IMR-90 (cell line): ENCODE measurements at regions not wholly inside any gene's neighbourhood (a gene's known extent, or its start where the extent isn't known, plus 50 kb on each side); places are given as distances from the start of the nearest gene placed in this dataset.

Experiments
- ATAC-seq: fragments of 200-7000 bp; cut with Tn5 transposase; 2 replicates; pipeline ENCODE4 v1.9.1; 2020; ENCODE audit warnings: low read depth, mild to moderate bottlenecking, moderate library complexity
- BruUV-seq: library from RNA; stranded (reverse); fragments of 400-500 nt; replicated peaks from 2 replicates; lab custom pipeline; 2021; lab: Mats Ljungman, UMichigan
- CTCF ChIA-PET: fragments of 300-600 bp; formaldehyde crosslinking; extraction: SDS; loops from one replicate; lab custom pipeline; 2021; ENCODE audit warnings: antibody characterized with exemption; lab: Yijun Ruan, JAX
- POLR2A ChIA-PET: fragments of 300-600 bp; sonication (Branson Sonifier 250); formaldehyde crosslinking; loops from one replicate; lab custom pipeline; 2022; ENCODE audit warnings: antibody characterized with exemption; ENCODE audit not compliant: unreplicated experiment; lab: Charles Lee
- DNase-seq: peaks from one replicate; pipeline ENCODE4 v3.0.0; 2013
- H2AFZ ChIP-seq: replicated peaks from 2 replicates; pipeline ENCODE3; 2013; ENCODE audit warnings: low read length, mild to moderate bottlenecking; ENCODE audit not compliant: poor library complexity
- H2AK5ac ChIP-seq: 2 replicates; pipeline ENCODE4 v1.6.1; 2013; ENCODE audit warnings: low read depth, low read length, inconsistent platforms
- H2AK9ac ChIP-seq: replicated peaks from 2 replicates; pipeline ENCODE3; 2013; ENCODE audit warnings: mild to moderate bottlenecking, low read depth, low read length, moderate library complexity; ENCODE audit not compliant: poor library complexity
- H2BK120ac ChIP-seq: 2 replicates; pipeline ENCODE4 v1.6.1; 2013; ENCODE audit warnings: low read depth, low read length, inconsistent platforms
- H2BK15ac ChIP-seq: 3 replicates; pipeline ENCODE4 v1.6.1; 2013; ENCODE audit warnings: low read depth, low read length, inconsistent platforms
- H2BK20ac ChIP-seq: 2 replicates; pipeline ENCODE4 v1.6.1; 2013; ENCODE audit warnings: low read depth, mild to moderate bottlenecking, inconsistent platforms, low read length, moderate library complexity
- H2BK5ac ChIP-seq: 2 replicates; pipeline ENCODE4 v1.6.1; 2013; ENCODE audit warnings: mild to moderate bottlenecking, low read depth, low read length, inconsistent platforms; ENCODE audit not compliant: poor library complexity, severe bottlenecking
- H3K14ac ChIP-seq: replicated peaks from 2 replicates; pipeline ENCODE4 v1.6.1; 2013; ENCODE audit warnings: low read depth, low read length, inconsistent platforms
- H3K18ac ChIP-seq: 2 replicates; pipeline ENCODE4 v1.6.1; 2013; ENCODE audit warnings: low read depth, low read length, control low read depth
- H3K23ac ChIP-seq: 2 replicates; pipeline ENCODE4 v1.6.1; 2013; ENCODE audit warnings: low read depth, low read length, inconsistent platforms
- H3K27ac ChIP-seq: 2 replicates; pipeline ENCODE4 v1.5.1; 2013; ENCODE audit warnings: mild to moderate bottlenecking, control low read depth, low read length; ENCODE audit not compliant: insufficient read depth
- H3K27me3 ChIP-seq: 2 replicates; pipeline ENCODE4 v1.6.1; 2013; ENCODE audit warnings: low read length; ENCODE audit not compliant: control insufficient read depth, insufficient read depth
- H3K36me3 ChIP-seq: 2 replicates; pipeline ENCODE4 v1.6.1; 2013; ENCODE audit warnings: low read length, mixed read lengths; ENCODE audit not compliant: control insufficient read depth, insufficient read depth
- H3K4ac ChIP-seq: 2 replicates; pipeline ENCODE4 v1.6.1; 2013; ENCODE audit warnings: low read depth, low read length, inconsistent platforms
- H3K4me1 ChIP-seq: 2 replicates; pipeline ENCODE4 v1.6.1; 2013; ENCODE audit warnings: low read length, mixed read lengths; ENCODE audit not compliant: control insufficient read depth, insufficient read depth
- H3K4me2 ChIP-seq: 2 replicates; pipeline ENCODE4 v1.6.1; 2013; ENCODE audit warnings: low read depth, mild to moderate bottlenecking, control low read depth, low read length, moderate library complexity
- H3K4me3 ChIP-seq: 2 replicates; pipeline ENCODE4 v1.5.1; 2013; ENCODE audit warnings: low read depth, mild to moderate bottlenecking, control low read depth, low read length, moderate library complexity; ENCODE audit not compliant: insufficient read depth
- H3K56ac ChIP-seq: 2 replicates; pipeline ENCODE4 v1.6.1; 2013; ENCODE audit warnings: low read length, inconsistent platforms; ENCODE audit not compliant: insufficient read depth; ENCODE audit errors: extremely low read depth
- H3K79me1 ChIP-seq, 2 experiments: 2 replicates each; pipeline ENCODE4 v1.6.1; 2013; ENCODE audit warnings: low read length in 2 of 2, inconsistent platforms in 1 of 2, low read depth in 1 of 2
- H3K9ac ChIP-seq: 2 replicates; pipeline ENCODE4 v1.6.1; 2013; ENCODE audit warnings: low read depth, low read length, control low read depth
- H3K9me1 ChIP-seq: 2 replicates; pipeline ENCODE4 v1.6.1; 2013; ENCODE audit warnings: low read length, inconsistent platforms; ENCODE audit not compliant: insufficient read depth
- H3K9me3 ChIP-seq: 2 replicates; pipeline ENCODE4 v1.6.1; 2013; ENCODE audit warnings: low read length; ENCODE audit not compliant: control insufficient read depth, insufficient read depth
- H4K20me1 ChIP-seq: 2 replicates; pipeline ENCODE4 v1.6.1; 2013; ENCODE audit warnings: low read length, inconsistent platforms; ENCODE audit not compliant: insufficient read depth
- H4K5ac ChIP-seq: 2 replicates; pipeline ENCODE4 v1.6.1; 2013; ENCODE audit warnings: mild to moderate bottlenecking, low read depth, low read length, control low read depth
- H4K8ac ChIP-seq, 2 experiments: 2 replicates each; pipeline ENCODE4 v1.6.1; 2013; ENCODE audit warnings: low read depth in 2 of 2, low read length in 2 of 2, control low read depth in 1 of 2, inconsistent platforms in 1 of 2
- H4K91ac ChIP-seq: 2 replicates; pipeline ENCODE4 v1.6.1; 2013; ENCODE audit warnings: low read depth, low read length, inconsistent platforms; ENCODE audit not compliant: insufficient read depth
- CEBPB ChIP-seq: IDR thresholded peaks from 2 replicates; pipeline ENCODE4 v1.6.1; 2012; ENCODE audit warnings: low read depth, low read length, improper control_type of control experiment
- FOS ChIP-seq: fragments of 150-350 bp; IDR thresholded peaks from 2 replicates; pipeline ENCODE4 v1.6.1; 2016; ENCODE audit warnings: low read depth, low read length
- MAFK ChIP-seq: IDR thresholded peaks from 2 replicates; pipeline ENCODE4 v1.6.1; 2012; ENCODE audit warnings: low read depth, low read length, improper control_type of control experiment
- MAZ ChIP-seq: IDR thresholded peaks from 2 replicates; pipeline ENCODE4 v1.6.1; 2012; ENCODE audit warnings: low read depth, mild to moderate bottlenecking, low read length, improper control_type of control experiment, moderate library complexity, borderline replicate concordance
- NFE2L2 ChIP-seq: fragments of 150-350 bp; IDR thresholded peaks from 2 replicates; pipeline ENCODE4 v1.6.1; 2016; ENCODE audit warnings: low read depth, mild to moderate bottlenecking, low read length
- POLR2A ChIP-seq: IDR thresholded peaks from 2 replicates; pipeline ENCODE4 v1.6.1; 2012; ENCODE audit warnings: mild to moderate bottlenecking, low read depth, low read length
- RAD21 ChIP-seq: IDR thresholded peaks from 2 replicates; pipeline ENCODE4 v1.6.1; 2012; ENCODE audit warnings: low read length, improper control_type of control experiment
- RCOR1 ChIP-seq: IDR thresholded peaks from 2 replicates; pipeline ENCODE4 v1.6.1; 2012; ENCODE audit warnings: mild to moderate bottlenecking, low read length, improper control_type of control experiment; ENCODE audit not compliant: insufficient replicate concordance
- WGBS, 2 experiments: methylation state at CpG; one replicate each; pipeline versions ENCODE4 v1.1.5 to v1.1.7; 2013; ENCODE audit warnings: missing lambda C conversion rate in 2 of 2; ENCODE audit not compliant: insufficient read length in 1 of 2; ENCODE audit errors: extremely low coverage in 2 of 2; 5-methylcytosine and 5-hydroxymethylcytosine counted together
- dilution Hi-C: fragments of 300-500 bp; cut with HindIII; formaldehyde crosslinking; loops from one replicate; pipeline ENCODE4 v1.14.3; 2018; ENCODE audit warnings: low sequenced_read_pairs; ENCODE audit not compliant: unreplicated experiment
- in situ Hi-C: fragments of 300-500 bp; cut with MboI; formaldehyde crosslinking; loops from 3 replicates; pipeline ENCODE4 v1.14.3; 2019; ENCODE audit warnings: low sequenced_read_pairs, inconsistent platforms, mixed read lengths
- intact Hi-C: fragments of 100-400 bp; cut with micrococcal nuclease; formaldehyde crosslinking; loops from 2 replicates; pipeline ENCODE4 v1.10.0; 2022
- TF ChIP-seq, protein P1 (sequence below): fragments of 150-350 bp; IDR thresholded peaks from 2 replicates; pipeline ENCODE4 v1.6.1; 2017; ENCODE audit warnings: mild to moderate bottlenecking, antibody characterized with exemption, low read length, low read depth
- TF ChIP-seq, protein P2 (sequence below): fragments of 150-350 bp; IDR thresholded peaks from 2 replicates; pipeline ENCODE4 v1.6.1; 2016; ENCODE audit warnings: low read depth, mild to moderate bottlenecking, low read length, moderate library complexity, borderline replicate concordance
- TF ChIP-seq, protein P3 (sequence below): conservative IDR thresholded peaks from 2 replicates; pipeline ENCODE4 v1.5.1; 2012; ENCODE audit warnings: mild to moderate bottlenecking, low read depth, low read length, improper control_type of control experiment

DNA sequence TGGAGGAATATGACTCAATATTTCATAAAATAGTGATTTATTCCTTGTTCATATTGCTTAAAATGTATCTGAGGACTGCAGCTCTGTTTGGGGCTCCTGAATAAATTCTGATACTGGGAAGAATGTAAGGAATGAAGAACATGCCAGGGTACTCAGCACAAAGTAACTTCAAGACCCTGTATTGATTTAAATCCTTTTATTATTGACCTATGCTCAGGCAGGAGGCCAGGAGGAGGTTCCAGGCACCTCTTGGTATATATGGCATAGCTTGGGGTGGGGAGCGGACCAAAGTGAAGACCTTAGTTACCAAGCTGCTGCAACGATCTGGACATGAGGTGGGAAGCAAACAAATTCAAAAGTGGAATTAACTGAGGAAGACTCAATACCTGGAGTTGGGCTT is 142.8 kb upstream of the PEX5L start:
- no peak overlapping the region for H3K9ac ChIP-seq
- H3K27me3 ChIP-seq: no peaks in the 10 kb centered on the region
- no peak overlapping the region for H2BK120ac ChIP-seq
- no peak overlapping the region for H3K14ac ChIP-seq
- H4K5ac ChIP-seq: no peak overlapping the region
- H3K9me1 ChIP-seq: no peaks in the 10 kb centered on the region
- DNase-seq (no peak), ATAC-seq (no peak)
- H3K56ac ChIP-seq: no peak overlapping the region
- H3K18ac ChIP-seq: no peak overlapping the region
- H2BK15ac ChIP-seq: no peak overlapping the region
- H3K23ac ChIP-seq: no peak overlapping the region
- H3K9me3 ChIP-seq: peaks cover 6% of the 10 kb centered on the region; the same call in 1 of the 2 replicates
- H3K4me3 ChIP-seq: no peak overlapping the region
- H4K8ac ChIP-seq: no peak overlapping the region
- H2BK5ac ChIP-seq: no peak overlapping the region
- TF ChIP-seq MAFK (no peak), FOS (no peak), NFE2L2 (no peak), RAD21 (no peak), RCOR1 (no peak), POLR2A (no peak), CEBPB (no peak), MAZ (no peak)
- TF ChIP-seq, protein P1, sequence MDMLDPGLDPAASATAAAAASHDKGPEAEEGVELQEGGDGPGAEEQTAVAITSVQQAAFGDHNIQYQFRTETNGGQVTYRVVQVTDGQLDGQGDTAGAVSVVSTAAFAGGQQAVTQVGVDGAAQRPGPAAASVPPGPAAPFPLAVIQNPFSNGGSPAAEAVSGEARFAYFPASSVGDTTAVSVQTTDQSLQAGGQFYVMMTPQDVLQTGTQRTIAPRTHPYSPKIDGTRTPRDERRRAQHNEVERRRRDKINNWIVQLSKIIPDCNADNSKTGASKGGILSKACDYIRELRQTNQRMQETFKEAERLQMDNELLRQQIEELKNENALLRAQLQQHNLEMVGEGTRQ: no peak
- TF ChIP-seq, protein P2, sequence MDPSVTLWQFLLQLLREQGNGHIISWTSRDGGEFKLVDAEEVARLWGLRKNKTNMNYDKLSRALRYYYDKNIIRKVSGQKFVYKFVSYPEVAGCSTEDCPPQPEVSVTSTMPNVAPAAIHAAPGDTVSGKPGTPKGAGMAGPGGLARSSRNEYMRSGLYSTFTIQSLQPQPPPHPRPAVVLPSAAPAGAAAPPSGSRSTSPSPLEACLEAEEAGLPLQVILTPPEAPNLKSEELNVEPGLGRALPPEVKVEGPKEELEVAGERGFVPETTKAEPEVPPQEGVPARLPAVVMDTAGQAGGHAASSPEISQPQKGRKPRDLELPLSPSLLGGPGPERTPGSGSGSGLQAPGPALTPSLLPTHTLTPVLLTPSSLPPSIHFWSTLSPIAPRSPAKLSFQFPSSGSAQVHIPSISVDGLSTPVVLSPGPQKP: no peak
- TF ChIP-seq, protein P3, sequence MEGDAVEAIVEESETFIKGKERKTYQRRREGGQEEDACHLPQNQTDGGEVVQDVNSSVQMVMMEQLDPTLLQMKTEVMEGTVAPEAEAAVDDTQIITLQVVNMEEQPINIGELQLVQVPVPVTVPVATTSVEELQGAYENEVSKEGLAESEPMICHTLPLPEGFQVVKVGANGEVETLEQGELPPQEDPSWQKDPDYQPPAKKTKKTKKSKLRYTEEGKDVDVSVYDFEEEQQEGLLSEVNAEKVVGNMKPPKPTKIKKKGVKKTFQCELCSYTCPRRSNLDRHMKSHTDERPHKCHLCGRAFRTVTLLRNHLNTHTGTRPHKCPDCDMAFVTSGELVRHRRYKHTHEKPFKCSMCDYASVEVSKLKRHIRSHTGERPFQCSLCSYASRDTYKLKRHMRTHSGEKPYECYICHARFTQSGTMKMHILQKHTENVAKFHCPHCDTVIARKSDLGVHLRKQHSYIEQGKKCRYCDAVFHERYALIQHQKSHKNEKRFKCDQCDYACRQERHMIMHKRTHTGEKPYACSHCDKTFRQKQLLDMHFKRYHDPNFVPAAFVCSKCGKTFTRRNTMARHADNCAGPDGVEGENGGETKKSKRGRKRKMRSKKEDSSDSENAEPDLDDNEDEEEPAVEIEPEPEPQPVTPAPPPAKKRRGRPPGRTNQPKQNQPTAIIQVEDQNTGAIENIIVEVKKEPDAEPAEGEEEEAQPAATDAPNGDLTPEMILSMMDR: no peak
- H3K79me1 ChIP-seq: no peaks in the 10 kb centered on the region
- H2AFZ ChIP-seq: no peak overlapping the region
- H2AK5ac ChIP-seq: no peak overlapping the region
- WGBS, 2 experiments: 100% methylated on average over 1 of the region's 2 CpGs; no CpG with 5 or more reads in 1 of the 2 experiments
- no peaks in the 10 kb centered on the region for H3K36me3 ChIP-seq
- dilution Hi-C loops (no loop called here), intact Hi-C loops (no loop called here), in situ Hi-C loops (no loop called here)
- POLR2A ChIA-PET: no interaction called here
- H3K4me1 ChIP-seq: no peaks in the 10 kb centered on the region
- H3K4ac ChIP-seq: no peak overlapping the region
- CTCF ChIA-PET: interaction anchor here (0.5 kb wide), 1 partner anchor 491 kb away, joined by 5 read pairs; no protein-coding TSS in a partner anchor
- H4K20me1 ChIP-seq: no peaks in the 10 kb centered on the region
- no peak overlapping the region for H2BK20ac ChIP-seq
- BruUV-seq: no TSS peak
- H2AK9ac ChIP-seq: no peak overlapping the region
- H3K4me2 ChIP-seq: no peak overlapping the region
- H3K27ac ChIP-seq: no peak overlapping the region
- H4K91ac ChIP-seq: no peak overlapping the region
